ENCODE measurements at regions not wholly inside any gene's neighbourhood (a gene's known extent, or its start where the extent isn't known, plus 50 kb on each side); places are given as distances from the start of the nearest gene placed in this dataset.

DNA sequence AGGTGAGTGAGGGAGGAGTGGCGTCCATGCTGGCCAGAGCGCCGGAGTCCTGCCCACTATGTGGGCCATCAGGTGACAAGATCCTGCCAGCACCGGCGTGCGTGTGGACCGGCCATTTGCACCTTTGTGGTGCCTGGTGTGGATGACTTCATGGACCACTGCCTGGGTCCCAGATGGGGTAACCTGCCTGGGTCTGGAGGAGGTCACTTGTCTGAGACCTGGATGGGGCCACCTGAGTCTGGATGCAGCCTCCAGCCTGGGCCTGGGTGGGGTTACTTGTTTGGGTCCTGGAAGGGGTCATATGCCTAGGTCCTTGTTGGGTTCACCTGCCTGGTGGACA lies 299.6 kb downstream of the NDUFA10 start:
- no peak for DNase-seq (ENCODE audit: low spot score)
- Histone ChIP-seq H2AFZ (replicated peaks) (no peak overlapping the region), H3K9ac (no peak overlapping the region), H3K4me2 (no peak overlapping the region), H3K36me3 (no peaks in the 10 kb centered on the region), H4K20me1 (ENCODE audit: low read depth) (no peaks in the 10 kb centered on the region), H3F3A (ENCODE audit: low read depth) (no peaks in the 10 kb centered on the region), H3K9me3 (ENCODE audit: low read depth) (no peaks in the 10 kb centered on the region), H3K27me3 (no peaks in the 10 kb centered on the region), H3K27ac (no peak overlapping the region), H3K4me1 (no peaks in the 10 kb centered on the region), H3K79me2 (ENCODE audit: low read depth) (no peaks in the 10 kb centered on the region), H3K4me3 (no peak overlapping the region)
- H3K36me3 Mint-ChIP-seq, result no peaks in the 10 kb centered on the region
- no peak for TF ChIP-seq EZH2phosphoT487 (IDR thresholded peaks at IDR 0.05)
- TF ChIP-seq EZH2 (IDR thresholded peaks at IDR 0.05), result no peak
- TF ChIP-seq, protein P1, sequence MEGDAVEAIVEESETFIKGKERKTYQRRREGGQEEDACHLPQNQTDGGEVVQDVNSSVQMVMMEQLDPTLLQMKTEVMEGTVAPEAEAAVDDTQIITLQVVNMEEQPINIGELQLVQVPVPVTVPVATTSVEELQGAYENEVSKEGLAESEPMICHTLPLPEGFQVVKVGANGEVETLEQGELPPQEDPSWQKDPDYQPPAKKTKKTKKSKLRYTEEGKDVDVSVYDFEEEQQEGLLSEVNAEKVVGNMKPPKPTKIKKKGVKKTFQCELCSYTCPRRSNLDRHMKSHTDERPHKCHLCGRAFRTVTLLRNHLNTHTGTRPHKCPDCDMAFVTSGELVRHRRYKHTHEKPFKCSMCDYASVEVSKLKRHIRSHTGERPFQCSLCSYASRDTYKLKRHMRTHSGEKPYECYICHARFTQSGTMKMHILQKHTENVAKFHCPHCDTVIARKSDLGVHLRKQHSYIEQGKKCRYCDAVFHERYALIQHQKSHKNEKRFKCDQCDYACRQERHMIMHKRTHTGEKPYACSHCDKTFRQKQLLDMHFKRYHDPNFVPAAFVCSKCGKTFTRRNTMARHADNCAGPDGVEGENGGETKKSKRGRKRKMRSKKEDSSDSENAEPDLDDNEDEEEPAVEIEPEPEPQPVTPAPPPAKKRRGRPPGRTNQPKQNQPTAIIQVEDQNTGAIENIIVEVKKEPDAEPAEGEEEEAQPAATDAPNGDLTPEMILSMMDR (IDR thresholded peaks at IDR 0.05), result no peak
- no peak overlapping the region for H3K27ac Mint-ChIP-seq
- H3K4me1 Mint-ChIP-seq, result peaks cover 13% of the 10 kb centered on the region
- H3K27me3 Mint-ChIP-seq (ENCODE audit: insufficient read depth, low read depth), result peaks cover 16% of the 10 kb centered on the region
- H3K9me3 Mint-ChIP-seq, result no peaks in the 10 kb centered on the region
- H3K4me3 Mint-ChIP-seq, result no peak overlapping the region

DNA sequence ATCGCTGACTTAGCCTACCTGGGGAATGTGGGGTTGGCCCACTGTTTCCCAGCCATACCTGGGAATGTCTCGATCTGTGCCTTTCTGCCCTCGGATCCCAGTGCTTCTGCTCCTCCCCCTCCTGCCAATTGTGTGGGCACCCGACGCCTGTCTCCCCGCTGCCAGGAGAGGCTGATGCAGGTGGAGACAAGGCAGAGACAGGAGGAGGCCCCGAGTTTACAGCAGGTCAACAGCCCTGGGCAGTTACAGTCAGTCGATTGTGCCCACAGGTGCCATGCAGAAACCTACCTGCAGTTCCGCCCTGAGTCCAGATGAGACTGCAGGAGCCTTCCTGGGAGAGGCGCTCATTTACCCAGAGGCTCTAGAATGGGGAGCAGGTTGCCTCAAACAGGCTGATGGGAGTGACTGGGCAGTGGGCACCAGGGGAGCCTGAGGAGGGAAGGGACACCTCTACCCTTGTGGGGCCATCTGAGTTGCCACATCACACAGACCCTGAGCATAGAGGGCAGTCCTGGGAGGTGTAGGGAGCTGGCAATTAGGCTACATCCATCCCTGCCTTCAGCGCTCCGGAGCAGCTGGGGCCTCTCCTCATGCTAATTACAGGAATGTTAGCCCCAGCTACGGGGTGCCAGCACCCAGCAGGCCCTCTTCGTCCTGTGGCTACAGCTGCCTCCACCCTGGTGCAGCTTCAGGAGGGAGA lies 300.1 kb downstream of the NDUFA10 start:
- no peaks in the 10 kb centered on the region for H3K4me1 ChIP-seq
- H4K20me1 ChIP-seq (ENCODE audit: low read depth), result no peaks in the 10 kb centered on the region
- peaks cover 13% of the 10 kb centered on the region for H3K4me1 Mint-ChIP-seq
- H3K9me3 Mint-ChIP-seq, result no peaks in the 10 kb centered on the region
- DNase-seq (ENCODE audit: low spot score), result no peak
- H3K4me3 Mint-ChIP-seq, result no peak overlapping the region
- H2AFZ ChIP-seq (replicated peaks), result no peak overlapping the region
- no peak overlapping the region for H3K9ac ChIP-seq
- H3K36me3 Mint-ChIP-seq, result no peaks in the 10 kb centered on the region
- no peak overlapping the region for H3K27ac ChIP-seq
- no peak overlapping the region for H3K27ac Mint-ChIP-seq
- H3K27me3 ChIP-seq, result no peaks in the 10 kb centered on the region
- no peak overlapping the region for H3K4me3 ChIP-seq
- no peaks in the 10 kb centered on the region for H3K36me3 ChIP-seq
- H3K4me2 ChIP-seq, result no peak overlapping the region
- peaks cover 16% of the 10 kb centered on the region for H3K27me3 Mint-ChIP-seq (ENCODE audit: insufficient read depth, low read depth)
- H3F3A ChIP-seq (ENCODE audit: low read depth), result no peaks in the 10 kb centered on the region
- no peaks in the 10 kb centered on the region for H3K9me3 ChIP-seq (ENCODE audit: low read depth)
- TF ChIP-seq EZH2phosphoT487 (IDR thresholded peaks at IDR 0.05), result no peak
- TF ChIP-seq, protein P1 (IDR thresholded peaks at IDR 0.05), result no peak
- TF ChIP-seq EZH2 (IDR thresholded peaks at IDR 0.05), result no peak
- H3K79me2 ChIP-seq (ENCODE audit: low read depth), result no peaks in the 10 kb centered on the region

DNA sequence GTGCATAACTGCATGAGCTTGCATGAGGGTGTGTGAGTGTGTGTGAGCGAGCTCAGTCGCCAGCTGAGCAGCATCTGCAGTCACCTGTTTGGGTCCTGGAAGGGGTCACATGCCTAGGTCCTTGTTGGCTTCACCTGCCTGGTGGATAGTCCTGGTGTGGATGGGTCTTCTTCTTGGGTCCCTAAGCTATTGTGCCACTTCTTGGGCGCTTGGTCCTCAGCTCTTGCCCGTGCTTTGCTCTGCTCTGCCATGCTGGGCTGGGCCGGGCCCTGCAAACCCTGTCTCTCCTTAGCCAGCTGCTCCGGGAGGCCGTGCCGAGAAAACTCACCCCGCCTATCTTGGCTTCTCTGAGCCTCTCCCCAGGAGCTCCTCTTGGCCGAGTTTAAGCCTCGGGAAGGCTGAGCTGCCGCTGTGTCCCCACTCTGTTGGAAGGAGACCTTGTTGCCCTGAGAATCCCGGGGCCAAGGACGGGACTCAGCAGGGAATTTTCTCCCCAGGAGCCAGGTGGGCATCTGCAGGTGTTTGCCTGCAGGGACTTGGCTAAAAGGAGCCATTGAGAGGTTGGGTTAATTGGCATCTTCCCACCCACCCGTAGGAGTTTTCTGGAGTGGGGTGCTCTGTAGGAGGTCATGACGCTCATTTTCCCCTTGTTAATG lies 300.8 kb downstream of the NDUFA10 start:
- no peak overlapping the region for H3K27ac Mint-ChIP-seq
- H3K4me2 ChIP-seq, result no peak overlapping the region
- TF ChIP-seq EZH2 (IDR thresholded peaks at IDR 0.05) (no peak), EZH2phosphoT487 (IDR thresholded peaks at IDR 0.05) (no peak)
- TF ChIP-seq, protein P1 (IDR thresholded peaks at IDR 0.05), result no peak

More for the DNA sequence above, 300.8 kb downstream of the NDUFA10 start:
- Histone ChIP-seq H3K27ac (no peak overlapping the region), H3K9me3 (ENCODE audit: low read depth) (no peaks in the 10 kb centered on the region), H2AFZ (replicated peaks) (no peak overlapping the region), H3K9ac (no peak overlapping the region), H3K36me3 (no peaks in the 10 kb centered on the region), H4K20me1 (ENCODE audit: low read depth) (no peaks in the 10 kb centered on the region), H3K4me3 (no peak overlapping the region), H3K79me2 (ENCODE audit: low read depth) (no peaks in the 10 kb centered on the region), H3F3A (ENCODE audit: low read depth) (no peaks in the 10 kb centered on the region), H3K4me1 (no peaks in the 10 kb centered on the region), H3K27me3 (no peaks in the 10 kb centered on the region)
- peaks cover 17% of the 10 kb centered on the region for H3K27me3 Mint-ChIP-seq (ENCODE audit: insufficient read depth, low read depth)
- DNase-seq (ENCODE audit: low spot score), result no peak
- no peaks in the 10 kb centered on the region for H3K9me3 Mint-ChIP-seq
- no peaks in the 10 kb centered on the region for H3K36me3 Mint-ChIP-seq
- H3K4me3 Mint-ChIP-seq, result peak overlapping the region; percentile 34
- peaks cover 13% of the 10 kb centered on the region for H3K4me1 Mint-ChIP-seq

Measured in neural progenitor cell (in vitro differentiated cells).